ENCODE measurements at regions not wholly inside any gene's neighbourhood (a gene's known extent, or its start where the extent isn't known, plus 50 kb on each side); places are given as distances from the start of the nearest gene placed in this dataset.
A peak's percentile ranks its signal among the peaks of the same experiment; 100 is the strongest.

- no peak overlapping the region for H3K27ac ChIP-seq (ENCODE audit: low read length)
- no CpG with 5 or more reads among the region's 1 CpG for WGBS (ENCODE audit: insufficient coverage, insufficient read length)
Observed at GRCh38 chr5:129398026-129398678, 61.9 kb upstream of the ADAMTS19 start.

DNA sequence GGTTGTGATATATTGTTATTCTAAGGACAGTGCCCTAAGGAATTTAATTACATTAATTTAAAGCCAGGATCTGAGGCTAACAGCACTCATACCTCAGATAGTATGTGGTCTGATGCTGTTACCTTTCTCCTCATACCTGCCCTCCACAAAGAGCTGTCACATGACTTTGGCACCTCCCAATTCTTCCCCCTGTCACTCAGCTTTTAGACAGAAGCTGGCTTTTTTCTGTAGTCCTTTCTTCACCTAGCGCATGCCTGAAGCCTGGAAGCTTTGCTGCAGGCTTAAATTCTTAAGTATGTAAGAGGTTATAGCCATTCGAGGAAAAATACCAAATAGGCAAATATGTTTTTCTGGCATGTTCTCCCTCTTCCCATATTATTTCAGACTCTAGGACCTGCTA lies 61.0 kb upstream of the ADAMTS19 start:
- Histone ChIP-seq H3K4me3 (ENCODE audit: low read length) (no peak overlapping the region), H3K4me1 (ENCODE audit: control insufficient read depth, insufficient read depth, low read length) (no peaks in the 10 kb centered on the region; the same call in 1 of the 2 replicates), H3K9me3 (ENCODE audit: control insufficient read depth, insufficient read depth, low read length) (no peaks in the 10 kb centered on the region), H3K27me3 (ENCODE audit: control insufficient read depth, insufficient read depth, low read length) (no peaks in the 10 kb centered on the region), H3K27ac (ENCODE audit: low read length) (no peak overlapping the region), H3K36me3 (ENCODE audit: control insufficient read depth, insufficient read depth, low read length) (no peaks in the 10 kb centered on the region)
- no peak for DNase-seq (ENCODE audit: low read depth, low spot score)
- no CpG with 5 or more reads among the region's 2 CpGs for WGBS (ENCODE audit: insufficient coverage, insufficient read length)

More at GRCh38 chr5:129398026-129398678, 61.9 kb upstream of the ADAMTS19 start:
- no peaks in the 10 kb centered on the region for H3K36me3 ChIP-seq (ENCODE audit: control insufficient read depth, insufficient read depth, low read length)
- H3K4me1 ChIP-seq (ENCODE audit: control insufficient read depth, insufficient read depth, low read length), result no peaks in the 10 kb centered on the region; the same call in 1 of the 2 replicates
- no peak overlapping the region for H3K4me3 ChIP-seq (ENCODE audit: low read length)
- H3K27me3 ChIP-seq (ENCODE audit: control insufficient read depth, insufficient read depth, low read length), result no peaks in the 10 kb centered on the region
- peak; percentile 33 for DNase-seq (ENCODE audit: low read depth, low spot score)
- H3K9me3 ChIP-seq (ENCODE audit: control insufficient read depth, insufficient read depth, low read length), result no peaks in the 10 kb centered on the region

- no peaks in the 10 kb centered on the region for H3K36me3 ChIP-seq (ENCODE audit: control insufficient read depth, insufficient read depth, low read length)
- H3K4me1 ChIP-seq (ENCODE audit: control insufficient read depth, insufficient read depth, low read length), result no peaks in the 10 kb centered on the region; the same call in 1 of the 2 replicates
- no CpG with 5 or more reads among the region's 5 CpGs for WGBS (ENCODE audit: insufficient coverage, insufficient read length)
- H3K9me3 ChIP-seq (ENCODE audit: control insufficient read depth, insufficient read depth, low read length), result no peaks in the 10 kb centered on the region
- H3K27ac ChIP-seq (ENCODE audit: low read length), result no peak overlapping the region
- no peak for DNase-seq (ENCODE audit: low read depth, low spot score)
- no peak overlapping the region for H3K4me3 ChIP-seq (ENCODE audit: low read length)
- H3K27me3 ChIP-seq (ENCODE audit: control insufficient read depth, insufficient read depth, low read length), result no peaks in the 10 kb centered on the region
Observed at GRCh38 chr5:129400395-129400983, 59.6 kb upstream of the ADAMTS19 start.

- no peaks in the 10 kb centered on the region for H3K4me1 ChIP-seq (ENCODE audit: control insufficient read depth, insufficient read depth, low read length)
- H3K27ac ChIP-seq (ENCODE audit: low read length), result no peak overlapping the region
- no peaks in the 10 kb centered on the region for H3K36me3 ChIP-seq (ENCODE audit: control insufficient read depth, insufficient read depth, low read length)
- WGBS (ENCODE audit: insufficient coverage, insufficient read length), result no CpG with 5 or more reads among the region's 2 CpGs
- no peak for DNase-seq (ENCODE audit: low read depth, low spot score)
- no peaks in the 10 kb centered on the region for H3K27me3 ChIP-seq (ENCODE audit: control insufficient read depth, insufficient read depth, low read length)
- no peaks in the 10 kb centered on the region for H3K9me3 ChIP-seq (ENCODE audit: control insufficient read depth, insufficient read depth, low read length)
- H3K4me3 ChIP-seq (ENCODE audit: low read length), result no peak overlapping the region
Observed at GRCh38 chr5:129405222-129405621, 54.9 kb upstream of the ADAMTS19 start.

GRCh38 chr5:129406440-129406839 lies 53.7 kb upstream of the ADAMTS19 start:
- H3K27ac ChIP-seq (ENCODE audit: low read length), result no peak overlapping the region
- DNase-seq (ENCODE audit: low read depth, low spot score), result no peak
- H3K36me3 ChIP-seq (ENCODE audit: control insufficient read depth, insufficient read depth, low read length), result no peaks in the 10 kb centered on the region
- H3K4me1 ChIP-seq (ENCODE audit: control insufficient read depth, insufficient read depth, low read length), result no peaks in the 10 kb centered on the region
- H3K4me3 ChIP-seq (ENCODE audit: low read length), result no peak overlapping the region
- no peaks in the 10 kb centered on the region for H3K9me3 ChIP-seq (ENCODE audit: control insufficient read depth, insufficient read depth, low read length)
- no peaks in the 10 kb centered on the region for H3K27me3 ChIP-seq (ENCODE audit: control insufficient read depth, insufficient read depth, low read length)
